ENCODE measurements at regions not wholly inside any gene's neighbourhood (a gene's known extent, or its start where the extent isn't known, plus 50 kb on each side); places are given as distances from the start of the nearest gene placed in this dataset.

GRCh38 chr4:22884157-22884556 lies 191.4 kb downstream of the GBA3 start:
- no peak for TF ChIP-seq CTCF (IDR thresholded peaks at IDR 0.05; ENCODE audit: low read depth, low read length, missing input control)
- no peak for TF ChIP-seq MAX (IDR thresholded peaks at IDR 0.05)
- TF ChIP-seq ATF3 (IDR thresholded peaks at IDR 0.05): no peak
- TF ChIP-seq YY1 (IDR thresholded peaks at IDR 0.05): no peak
- TF ChIP-seq TAF1 (conservative IDR thresholded peaks at IDR 0.05): no peak
- no peak for TF ChIP-seq JUND (IDR thresholded peaks at IDR 0.05)
- no peak for TF ChIP-seq GABPA (IDR thresholded peaks at IDR 0.05 in 1 of 2, conservative IDR thresholded peaks at IDR 0.05 in 1 of 2)
- no peak for TF ChIP-seq HNF4G (IDR thresholded peaks at IDR 0.05)
